GM21528 (cell line): ENCODE measurements at regions not wholly inside any gene's neighbourhood (a gene's known extent, or its start where the extent isn't known, plus 50 kb on each side); places are given as distances from the start of the nearest gene placed in this dataset.

ENCODE experiments used
- ATAC-seq: cut with Tn5 transposase; IDR thresholded peaks from one replicate; pipeline ENCODE4 v1.9.1; 2021; ENCODE audit warnings: mild to moderate bottlenecking, moderate library complexity; ENCODE audit not compliant: unreplicated experiment, low FRiP score

DNA sequence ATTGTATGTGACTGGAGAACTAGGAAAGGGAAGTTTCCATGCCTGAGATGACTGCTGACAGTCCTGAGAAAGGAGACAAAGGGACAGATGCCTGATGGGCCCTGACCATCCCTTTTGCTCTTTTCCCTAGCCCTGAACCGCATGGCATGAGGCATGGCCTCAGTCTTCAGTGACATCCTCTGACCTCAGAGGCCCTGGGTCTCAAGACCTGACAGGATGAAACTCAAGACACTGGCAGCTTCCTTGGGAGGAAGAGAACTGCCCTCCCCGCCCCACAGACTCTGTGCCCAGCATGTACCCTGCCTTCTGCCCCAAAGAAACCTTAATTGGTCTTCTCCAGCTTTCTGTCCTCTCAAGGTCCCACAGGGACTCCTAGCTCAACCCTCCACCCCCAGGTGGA, 444.1 kb downstream of the SOX6 start:
- no peak for ATAC-seq

DNA sequence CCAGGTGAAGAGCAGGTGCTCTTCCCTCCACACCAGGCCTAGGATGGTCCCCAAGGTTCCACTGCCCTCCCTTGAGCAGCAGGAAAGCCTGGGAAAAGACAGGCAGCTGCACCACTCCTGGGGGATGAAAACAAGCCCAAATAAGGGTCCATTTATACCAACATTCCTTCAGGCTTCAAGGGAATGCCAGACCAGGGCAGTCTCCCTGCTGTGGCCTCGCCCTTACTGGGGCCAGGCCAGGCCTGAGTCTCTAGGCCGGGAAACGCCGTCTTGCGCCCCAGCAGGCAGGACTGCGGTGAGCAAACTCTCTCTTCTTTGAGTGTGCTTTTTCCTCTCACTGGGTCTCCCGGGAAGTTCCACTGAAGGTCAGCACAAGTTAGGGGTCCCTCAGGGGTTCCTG, 443.5 kb downstream of the SOX6 start:
- no peak for ATAC-seq

DNA sequence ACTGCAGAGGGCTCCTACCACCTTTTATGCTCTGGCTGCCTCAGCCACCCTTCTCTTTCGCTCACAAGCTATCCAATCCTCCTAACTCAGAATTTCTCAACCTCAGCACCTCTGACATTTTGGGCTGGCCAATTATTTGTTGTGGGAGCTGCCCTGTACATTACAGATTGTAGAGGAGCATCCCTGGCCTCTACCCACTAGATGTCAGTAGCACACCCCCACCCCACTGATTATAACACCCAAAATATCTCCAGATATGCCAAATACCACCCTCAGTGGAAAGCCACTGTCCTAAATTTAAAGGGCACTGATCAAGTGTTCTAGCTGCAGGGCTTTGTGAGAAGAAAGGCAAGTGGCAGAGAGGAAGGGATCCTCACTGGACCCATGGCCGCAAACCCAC, 443.1 kb downstream of the SOX6 start:
- no peak for ATAC-seq
